IMR-90 (cell line): ENCODE measurements at regions not wholly inside any gene's neighbourhood (a gene's known extent, or its start where the extent isn't known, plus 50 kb on each side); places are given as distances from the start of the nearest gene placed in this dataset.

Experiments
- ATAC-seq: fragments of 200-7000 bp; cut with Tn5 transposase; 2 replicates; pipeline ENCODE4 v1.9.1; 2020; ENCODE audit warnings: low read depth, mild to moderate bottlenecking, moderate library complexity
- BruUV-seq: library from RNA; stranded (reverse); fragments of 400-500 nt; replicated peaks from 2 replicates; lab custom pipeline; 2021; lab: Mats Ljungman, UMichigan
- CTCF ChIA-PET: fragments of 300-600 bp; formaldehyde crosslinking; extraction: SDS; loops from one replicate; lab custom pipeline; 2021; ENCODE audit warnings: antibody characterized with exemption; lab: Yijun Ruan, JAX
- POLR2A ChIA-PET: fragments of 300-600 bp; sonication (Branson Sonifier 250); formaldehyde crosslinking; loops from one replicate; lab custom pipeline; 2022; ENCODE audit warnings: antibody characterized with exemption; ENCODE audit not compliant: unreplicated experiment; lab: Charles Lee
- DNase-seq: peaks from one replicate; pipeline ENCODE4 v3.0.0; 2013
- H2AFZ ChIP-seq: replicated peaks from 2 replicates; pipeline ENCODE3; 2013; ENCODE audit warnings: low read length, mild to moderate bottlenecking; ENCODE audit not compliant: poor library complexity
- H2AK5ac ChIP-seq: 2 replicates; pipeline ENCODE4 v1.6.1; 2013; ENCODE audit warnings: low read depth, low read length, inconsistent platforms
- H2AK9ac ChIP-seq: replicated peaks from 2 replicates; pipeline ENCODE3; 2013; ENCODE audit warnings: mild to moderate bottlenecking, low read depth, low read length, moderate library complexity; ENCODE audit not compliant: poor library complexity
- H2BK120ac ChIP-seq: 2 replicates; pipeline ENCODE4 v1.6.1; 2013; ENCODE audit warnings: low read depth, low read length, inconsistent platforms
- H2BK15ac ChIP-seq: 3 replicates; pipeline ENCODE4 v1.6.1; 2013; ENCODE audit warnings: low read depth, low read length, inconsistent platforms
- H2BK20ac ChIP-seq: 2 replicates; pipeline ENCODE4 v1.6.1; 2013; ENCODE audit warnings: low read depth, mild to moderate bottlenecking, inconsistent platforms, low read length, moderate library complexity
- H2BK5ac ChIP-seq: 2 replicates; pipeline ENCODE4 v1.6.1; 2013; ENCODE audit warnings: mild to moderate bottlenecking, low read depth, low read length, inconsistent platforms; ENCODE audit not compliant: poor library complexity, severe bottlenecking
- H3K14ac ChIP-seq: replicated peaks from 2 replicates; pipeline ENCODE4 v1.6.1; 2013; ENCODE audit warnings: low read depth, low read length, inconsistent platforms
- H3K18ac ChIP-seq: 2 replicates; pipeline ENCODE4 v1.6.1; 2013; ENCODE audit warnings: low read depth, low read length, control low read depth
- H3K23ac ChIP-seq: 2 replicates; pipeline ENCODE4 v1.6.1; 2013; ENCODE audit warnings: low read depth, low read length, inconsistent platforms
- H3K27ac ChIP-seq: 2 replicates; pipeline ENCODE4 v1.5.1; 2013; ENCODE audit warnings: mild to moderate bottlenecking, control low read depth, low read length; ENCODE audit not compliant: insufficient read depth
- H3K27me3 ChIP-seq: 2 replicates; pipeline ENCODE4 v1.6.1; 2013; ENCODE audit warnings: low read length; ENCODE audit not compliant: control insufficient read depth, insufficient read depth
- H3K36me3 ChIP-seq: 2 replicates; pipeline ENCODE4 v1.6.1; 2013; ENCODE audit warnings: low read length, mixed read lengths; ENCODE audit not compliant: control insufficient read depth, insufficient read depth
- H3K4ac ChIP-seq: 2 replicates; pipeline ENCODE4 v1.6.1; 2013; ENCODE audit warnings: low read depth, low read length, inconsistent platforms
- H3K4me1 ChIP-seq: 2 replicates; pipeline ENCODE4 v1.6.1; 2013; ENCODE audit warnings: low read length, mixed read lengths; ENCODE audit not compliant: control insufficient read depth, insufficient read depth
- H3K4me2 ChIP-seq: 2 replicates; pipeline ENCODE4 v1.6.1; 2013; ENCODE audit warnings: low read depth, mild to moderate bottlenecking, control low read depth, low read length, moderate library complexity
- H3K4me3 ChIP-seq: 2 replicates; pipeline ENCODE4 v1.5.1; 2013; ENCODE audit warnings: low read depth, mild to moderate bottlenecking, control low read depth, low read length, moderate library complexity; ENCODE audit not compliant: insufficient read depth
- H3K56ac ChIP-seq: 2 replicates; pipeline ENCODE4 v1.6.1; 2013; ENCODE audit warnings: low read length, inconsistent platforms; ENCODE audit not compliant: insufficient read depth; ENCODE audit errors: extremely low read depth
- H3K79me1 ChIP-seq, 2 experiments: 2 replicates each; pipeline ENCODE4 v1.6.1; 2013; ENCODE audit warnings: low read length in 2 of 2, inconsistent platforms in 1 of 2, low read depth in 1 of 2
- H3K9ac ChIP-seq: 2 replicates; pipeline ENCODE4 v1.6.1; 2013; ENCODE audit warnings: low read depth, low read length, control low read depth
- H3K9me1 ChIP-seq: 2 replicates; pipeline ENCODE4 v1.6.1; 2013; ENCODE audit warnings: low read length, inconsistent platforms; ENCODE audit not compliant: insufficient read depth
- H3K9me3 ChIP-seq: 2 replicates; pipeline ENCODE4 v1.6.1; 2013; ENCODE audit warnings: low read length; ENCODE audit not compliant: control insufficient read depth, insufficient read depth
- H4K20me1 ChIP-seq: 2 replicates; pipeline ENCODE4 v1.6.1; 2013; ENCODE audit warnings: low read length, inconsistent platforms; ENCODE audit not compliant: insufficient read depth
- H4K5ac ChIP-seq: 2 replicates; pipeline ENCODE4 v1.6.1; 2013; ENCODE audit warnings: mild to moderate bottlenecking, low read depth, low read length, control low read depth
- H4K8ac ChIP-seq, 2 experiments: 2 replicates each; pipeline ENCODE4 v1.6.1; 2013; ENCODE audit warnings: low read depth in 2 of 2, low read length in 2 of 2, control low read depth in 1 of 2, inconsistent platforms in 1 of 2
- H4K91ac ChIP-seq: 2 replicates; pipeline ENCODE4 v1.6.1; 2013; ENCODE audit warnings: low read depth, low read length, inconsistent platforms; ENCODE audit not compliant: insufficient read depth
- MXI1 ChIP-seq: IDR thresholded peaks from 2 replicates; pipeline ENCODE4 v1.6.1; 2012; ENCODE audit warnings: low read depth, mild to moderate bottlenecking, low read length, moderate library complexity, borderline replicate concordance
- WGBS, 2 experiments: methylation state at CpG; one replicate each; pipeline versions ENCODE4 v1.1.5 to v1.1.7; 2013; ENCODE audit warnings: missing lambda C conversion rate in 2 of 2; ENCODE audit not compliant: insufficient read length in 1 of 2; ENCODE audit errors: extremely low coverage in 2 of 2; 5-methylcytosine and 5-hydroxymethylcytosine counted together
- dilution Hi-C: fragments of 300-500 bp; cut with HindIII; formaldehyde crosslinking; loops from one replicate; pipeline ENCODE4 v1.14.3; 2018; ENCODE audit warnings: low sequenced_read_pairs; ENCODE audit not compliant: unreplicated experiment
- in situ Hi-C: fragments of 300-500 bp; cut with MboI; formaldehyde crosslinking; loops from 3 replicates; pipeline ENCODE4 v1.14.3; 2019; ENCODE audit warnings: low sequenced_read_pairs, inconsistent platforms, mixed read lengths
- intact Hi-C: fragments of 100-400 bp; cut with micrococcal nuclease; formaldehyde crosslinking; loops from 2 replicates; pipeline ENCODE4 v1.10.0; 2022

- no peak overlapping the region for H4K91ac ChIP-seq
- no peak for TF ChIP-seq MXI1
- no peak overlapping the region for H4K5ac ChIP-seq
- no peak for DNase-seq
- H2BK120ac ChIP-seq, result no peak overlapping the region
- H3K79me1 ChIP-seq, result no peaks in the 10 kb centered on the region
- H2BK20ac ChIP-seq, result no peak overlapping the region
- intact Hi-C loops, result no loop called here
- whole genome bisulfite sequencing, 2 experiments, result 40% methylated on average over 1 of the region's 5 CpGs; no CpG with 5 or more reads in 1 of the 2 experiments
- BruUV-seq, result no TSS peak
- POLR2A ChIA-PET, result no interaction called here
- no peak overlapping the region for H3K27ac ChIP-seq
- H3K36me3 ChIP-seq, result no peaks in the 10 kb centered on the region
- no peak overlapping the region for H3K56ac ChIP-seq
- H3K9me3 ChIP-seq, result no peaks in the 10 kb centered on the region; the same call in 1 of the 2 replicates
- CTCF ChIA-PET, result no interaction called here
- peak overlapping the region; percentile 52; the same call in 1 of the 2 replicates for H3K14ac ChIP-seq
- H3K9me1 ChIP-seq, result no peaks in the 10 kb centered on the region
- no peak overlapping the region for H2AFZ ChIP-seq
- H2BK5ac ChIP-seq, result no peak overlapping the region
- no peak overlapping the region for H4K8ac ChIP-seq
- H3K23ac ChIP-seq, result no peak overlapping the region
- no peaks in the 10 kb centered on the region; the same call in 1 of the 2 replicates for H3K27me3 ChIP-seq
- no peak overlapping the region for H3K18ac ChIP-seq
- no peak overlapping the region for H2AK5ac ChIP-seq
- no peak overlapping the region for H2AK9ac ChIP-seq
- no peaks in the 10 kb centered on the region for H4K20me1 ChIP-seq
- in situ Hi-C loops, result no loop called here
- ATAC-seq, result no peak
- H3K4me1 ChIP-seq, result no peaks in the 10 kb centered on the region
- H3K4ac ChIP-seq, result no peak overlapping the region
- H3K4me3 ChIP-seq, result no peak overlapping the region
- dilution Hi-C loops, result no loop called here
- H2BK15ac ChIP-seq, result no peak overlapping the region
- no peak overlapping the region for H3K9ac ChIP-seq
- no peak overlapping the region for H3K4me2 ChIP-seq
Measured at GRCh38 chr6:4341078-4341797, 205.9 kb upstream of the ECI2 start.
